Immature natural killer cell (primary cell): ENCODE measurements at regions not wholly inside any gene's neighbourhood (a gene's known extent, or its start where the extent isn't known, plus 50 kb on each side); places are given as distances from the start of the nearest gene placed in this dataset.
"Not testable (repeated sequence)": the region's sequence is repeated elsewhere in the genome, so short reads cannot be mapped to it uniquely, and the experiment has no call there.

Source experiments
- DNase-seq, 3 donors: peaks; one replicate each; pipeline ENCODE4 v3.0.0; 2022; ENCODE audit warnings: mixed read lengths in 1 of 3
- H3K27ac Mint-ChIP-seq, 6 donors: one replicate each; pipeline ENCODE4 v1.8.0; 2020; ENCODE audit warnings: mixed read lengths in 6 of 6, mild to moderate bottlenecking in 5 of 6, inconsistent platforms in 4 of 6, moderate library complexity in 3 of 6
- H3K27me3 Mint-ChIP-seq, 3 donors: one replicate each; pipeline ENCODE4 v1.8.0; 2020 to 2021; ENCODE audit warnings: low read depth in 3 of 3, mild to moderate bottlenecking in 3 of 3, mixed read lengths in 3 of 3, moderate library complexity in 3 of 3, inconsistent platforms in 1 of 3
- H3K36me3 Mint-ChIP-seq, 3 donors: one replicate each; pipeline ENCODE4 v1.8.0; 2020; ENCODE audit warnings: mixed read lengths in 3 of 3, inconsistent platforms in 2 of 3, mild to moderate bottlenecking in 2 of 3
- H3K4me1 Mint-ChIP-seq, 2 donors: one replicate each; pipeline ENCODE4 v1.8.0; 2020; ENCODE audit warnings: inconsistent platforms in 2 of 2, mild to moderate bottlenecking in 2 of 2, mixed read lengths in 2 of 2, moderate library complexity in 1 of 2
- H3K4me3 Mint-ChIP-seq, 5 donors: one replicate each; pipeline ENCODE4 v1.8.0; 2020; ENCODE audit warnings: mild to moderate bottlenecking in 5 of 5, mixed read lengths in 5 of 5, inconsistent platforms in 3 of 5, moderate library complexity in 3 of 5
- H3K9me3 Mint-ChIP-seq, 6 donors: one replicate each; pipeline ENCODE4 v1.8.0; 2020; ENCODE audit warnings: mild to moderate bottlenecking in 6 of 6, mixed read lengths in 6 of 6, inconsistent platforms in 4 of 6, moderate library complexity in 3 of 6

GRCh38 chr5:67790390-67790789 lies 425.2 kb upstream of the PIK3R1 start:
- Mint-ChIP-seq H3K36me3 (no peaks in the 10 kb centered on the region), H3K4me1 (peaks cover 0 to 11% of the 10 kb centered on the region in 2 donors), H3K27ac (no peak overlapping the region), H3K9me3 (no peaks in the 10 kb centered on the region), H3K27me3 (peaks cover 0 to 2% (median 2%) of the 10 kb centered on the region in 3 donors), H3K4me3 (no peak overlapping the region)
- no peak for DNase-seq

GRCh38 chr5:67779893-67780623 lies 435.5 kb upstream of the PIK3R1 start:
- not testable (repeated sequence) for H3K9me3 Mint-ChIP-seq, H3K4me3 Mint-ChIP-seq, DNase-seq, H3K27me3 Mint-ChIP-seq, H3K4me1 Mint-ChIP-seq, H3K27ac Mint-ChIP-seq, H3K36me3 Mint-ChIP-seq

GRCh38 chr5:67774786-67775185 lies 440.8 kb upstream of the PIK3R1 start:
- no peaks in the 10 kb centered on the region for H3K4me1 Mint-ChIP-seq
- DNase-seq = no peak
- no peaks in the 10 kb centered on the region for H3K9me3 Mint-ChIP-seq
- H3K4me3 Mint-ChIP-seq = no peak overlapping the region
- no peaks in the 10 kb centered on the region for H3K36me3 Mint-ChIP-seq
- H3K27me3 Mint-ChIP-seq = peaks cover 1 to 7% (median 2%) of the 10 kb centered on the region in 3 donors
- no peak overlapping the region for H3K27ac Mint-ChIP-seq

- no peaks in the 10 kb centered on the region for H3K36me3 Mint-ChIP-seq
- no peak for DNase-seq
- H3K4me1 Mint-ChIP-seq = no peaks in the 10 kb centered on the region
- H3K27ac Mint-ChIP-seq = no peak overlapping the region
- H3K4me3 Mint-ChIP-seq = no peak overlapping the region
- H3K9me3 Mint-ChIP-seq = no peaks in the 10 kb centered on the region
- peaks cover 1 to 6% (median 2%) of the 10 kb centered on the region in 3 donors for H3K27me3 Mint-ChIP-seq
Observed at GRCh38 chr5:67774267-67774552, 441.3 kb upstream of the PIK3R1 start.

GRCh38 chr5:67773411-67774266 lies 441.9 kb upstream of the PIK3R1 start:
- Mint-ChIP-seq H3K36me3 (no peaks in the 10 kb centered on the region), H3K27me3 (peaks cover 1 to 6% (median 4%) of the 10 kb centered on the region in 3 donors), H3K9me3 (no peaks in the 10 kb centered on the region), H3K27ac (no peak overlapping the region), H3K4me1 (no peaks in the 10 kb centered on the region), H3K4me3 (no peak overlapping the region)
- DNase-seq = no peak

- Mint-ChIP-seq H3K27ac (no peak overlapping the region), H3K36me3 (no peaks in the 10 kb centered on the region), H3K9me3 (no peaks in the 10 kb centered on the region), H3K27me3 (peaks cover 1 to 6% (median 4%) of the 10 kb centered on the region in 3 donors), H3K4me3 (no peak overlapping the region), H3K4me1 (no peaks in the 10 kb centered on the region)
- no peak for DNase-seq
Observed at GRCh38 chr5:67771791-67772190, 443.8 kb upstream of the PIK3R1 start.

GRCh38 chr5:67771221-67771620 lies 444.3 kb upstream of the PIK3R1 start:
- Mint-ChIP-seq H3K4me1 (no peaks in the 10 kb centered on the region), H3K27ac (no peak overlapping the region)

GRCh38 chr5:67770431-67771025 lies 445.0 kb upstream of the PIK3R1 start:
- Mint-ChIP-seq H3K4me3 (no peak overlapping the region), H3K36me3 (no peaks in the 10 kb centered on the region), H3K27ac (no peak overlapping the region), H3K4me1 (no peaks in the 10 kb centered on the region), H3K9me3 (no peaks in the 10 kb centered on the region), H3K27me3 (peaks cover 1 to 6% (median 2%) of the 10 kb centered on the region in 3 donors)
- DNase-seq = no peak

More at GRCh38 chr5:67771221-67771620, 444.3 kb upstream of the PIK3R1 start:
- H3K4me3 Mint-ChIP-seq = no peak overlapping the region
- no peaks in the 10 kb centered on the region for H3K36me3 Mint-ChIP-seq
- peaks cover 1 to 6% (median 4%) of the 10 kb centered on the region in 3 donors for H3K27me3 Mint-ChIP-seq
- DNase-seq = no peak
- H3K9me3 Mint-ChIP-seq = no peaks in the 10 kb centered on the region

- DNase-seq = no peak
- Mint-ChIP-seq H3K27ac (no peak overlapping the region), H3K36me3 (no peaks in the 10 kb centered on the region)
Observed at GRCh38 chr5:67765697-67766096, 449.9 kb upstream of the PIK3R1 start.

GRCh38 chr5:67757771-67758170 lies 457.8 kb upstream of the PIK3R1 start:
- not testable (repeated sequence) for H3K36me3 Mint-ChIP-seq, H3K27ac Mint-ChIP-seq, H3K4me3 Mint-ChIP-seq, H3K4me1 Mint-ChIP-seq, DNase-seq, H3K27me3 Mint-ChIP-seq
- peaks cover 1 to 24% (median 7%) of the 10 kb centered on the region in 6 donors for H3K9me3 Mint-ChIP-seq

More at GRCh38 chr5:67765697-67766096, 449.9 kb upstream of the PIK3R1 start:
- Mint-ChIP-seq H3K9me3 (peaks cover 0 to 9% (median 3%) of the 10 kb centered on the region in 6 donors), H3K4me3 (no peak overlapping the region), H3K27me3 (peaks cover 0 to 4% (median 3%) of the 10 kb centered on the region in 3 donors), H3K4me1 (no peaks in the 10 kb centered on the region)

- H3K4me3 Mint-ChIP-seq = no peak overlapping the region
- peaks cover 0 to under 1% (median 0%) of the 10 kb centered on the region in 3 donors for H3K36me3 Mint-ChIP-seq
- DNase-seq = no peak
- no peaks in the 10 kb centered on the region for H3K4me1 Mint-ChIP-seq
- no peak overlapping the region for H3K27ac Mint-ChIP-seq
- peaks cover 1 to 24% (median 4%) of the 10 kb centered on the region in 6 donors for H3K9me3 Mint-ChIP-seq
- H3K27me3 Mint-ChIP-seq = peaks cover 0 to 3% (median 3%) of the 10 kb centered on the region in 3 donors
Observed at GRCh38 chr5:67752357-67752708, 463.2 kb upstream of the PIK3R1 start.

GRCh38 chr5:67748165-67748690 lies 467.3 kb upstream of the PIK3R1 start:
- no peak for DNase-seq
- peaks cover 0 to 12% (median 5%) of the 10 kb centered on the region in 3 donors for H3K36me3 Mint-ChIP-seq
- no peaks in the 10 kb centered on the region for H3K4me1 Mint-ChIP-seq
- no peak overlapping the region for H3K4me3 Mint-ChIP-seq
- H3K9me3 Mint-ChIP-seq = peaks cover 0 to 32% (median 9%) of the 10 kb centered on the region in 6 donors
- H3K27ac Mint-ChIP-seq = no peak overlapping the region
- peaks cover 0 to 4% (median 3%) of the 10 kb centered on the region in 3 donors for H3K27me3 Mint-ChIP-seq

- Mint-ChIP-seq H3K4me3 (no peak overlapping the region), H3K27me3 (peaks cover 0 to 4% (median 0%) of the 10 kb centered on the region in 3 donors), H3K36me3 (peaks cover 0 to 12% (median 5%) of the 10 kb centered on the region in 3 donors), H3K9me3 (peaks cover 0 to 24% (median 9%) of the 10 kb centered on the region in 6 donors), H3K27ac (no peak overlapping the region), H3K4me1 (no peaks in the 10 kb centered on the region)
- no peak for DNase-seq
Observed at GRCh38 chr5:67747096-67747495, 468.5 kb upstream of the PIK3R1 start.

GRCh38 chr5:67746608-67747007 lies 468.9 kb upstream of the PIK3R1 start:
- H3K9me3 Mint-ChIP-seq = peaks cover 0 to 24% (median 9%) of the 10 kb centered on the region in 6 donors
- H3K4me3 Mint-ChIP-seq, DNase-seq, H3K4me1 Mint-ChIP-seq, H3K27me3 Mint-ChIP-seq, H3K27ac Mint-ChIP-seq: not testable (repeated sequence)
- H3K36me3 Mint-ChIP-seq = peaks cover 0 to 12% (median 5%) of the 10 kb centered on the region in 3 donors
